ENCODE measurements at regions not wholly inside any gene's neighbourhood (a gene's known extent, or its start where the extent isn't known, plus 50 kb on each side); places are given as distances from the start of the nearest gene placed in this dataset.

- no peak for TF ChIP-seq POLR2A (IDR thresholded peaks at IDR 0.05)
- TF ChIP-seq CTCF (IDR thresholded peaks at IDR 0.05), result no peak
- TF ChIP-seq POLR2AphosphoS5 (IDR thresholded peaks at IDR 0.05), result no peak
- TF ChIP-seq EP300 (IDR thresholded peaks at IDR 0.05; ENCODE audit: low read depth), result no peak
Observed at GRCh38 chr5:125551246-125551645, 804.8 kb upstream of the ZNF608 start.
